ENCODE measurements at regions not wholly inside any gene's neighbourhood (a gene's known extent, or its start where the extent isn't known, plus 50 kb on each side); places are given as distances from the start of the nearest gene placed in this dataset.

GRCh38 chr2:63751901-63752300, 89.8 kb upstream of the UGP2 start:
- TF ChIP-seq TAF1 (IDR thresholded peaks at IDR 0.05; ENCODE audit: low read depth) (no peak), CTCF (IDR thresholded peaks at IDR 0.05; ENCODE audit: poor library complexity, severe bottlenecking) (no peak), EZH2 (IDR thresholded peaks at IDR 0.05; ENCODE audit: borderline replicate concordance, insufficient read depth, low read length, poor library complexity, severe bottlenecking) (no peak), POLR2AphosphoS5 (IDR thresholded peaks at IDR 0.05) (no peak), RAD21 (conservative IDR thresholded peaks at IDR 0.05) (no peak), SMC3 (conservative IDR thresholded peaks at IDR 0.05; ENCODE audit: poor library complexity) (no peak), EP300 (conservative IDR thresholded peaks at IDR 0.05; ENCODE audit: poor library complexity, severe bottlenecking) (no peak), REST (IDR thresholded peaks at IDR 0.05; ENCODE audit: borderline replicate concordance) (no peak), MXI1 (conservative IDR thresholded peaks at IDR 0.05; ENCODE audit: poor library complexity, severe bottlenecking) (no peak)

Data from neural cell (in vitro differentiated cells).